Mesenchymal stem cell (in vitro differentiated cells and primary cell): ENCODE measurements at regions not wholly inside any gene's neighbourhood (a gene's known extent, or its start where the extent isn't known, plus 50 kb on each side); places are given as distances from the start of the nearest gene placed in this dataset.

ENCODE experiments used
- DNase-seq: peaks from one replicate; pipeline ENCODE4 v3.0.0-alpha.2; 2013
- H2AFZ ChIP-seq: one replicate; pipeline ENCODE4 v1.6.1; 2013; ENCODE audit warnings: low read depth, mild to moderate bottlenecking, control low read depth, inconsistent platforms, low read length, moderate library complexity
- H2AK5ac ChIP-seq: 2 replicates; pipeline ENCODE4 v1.6.1; 2013; ENCODE audit warnings: low read length, moderate library complexity, mild to moderate bottlenecking, inconsistent platforms; ENCODE audit not compliant: severe bottlenecking
- H2BK120ac ChIP-seq: one replicate; pipeline ENCODE4 v1.6.1; 2013; ENCODE audit warnings: low read depth, mild to moderate bottlenecking, inconsistent platforms, low read length, moderate library complexity
- H2BK12ac ChIP-seq, 2 experiments: one replicate each; pipeline ENCODE4 v1.6.1; 2013; ENCODE audit warnings: inconsistent platforms in 2 of 2, low read length in 2 of 2, mild to moderate bottlenecking in 2 of 2, moderate library complexity in 2 of 2, control low read depth in 1 of 2
- H2BK15ac ChIP-seq: one replicate; pipeline ENCODE4 v1.6.1; 2013; ENCODE audit warnings: mild to moderate bottlenecking, low read depth, inconsistent platforms; ENCODE audit not compliant: poor library complexity, severe bottlenecking
- H2BK5ac ChIP-seq: 2 replicates; pipeline ENCODE4 v1.6.1; 2013; ENCODE audit warnings: low read depth, mild to moderate bottlenecking, low read length, control low read depth, inconsistent platforms; ENCODE audit not compliant: poor library complexity, severe bottlenecking
- H3K14ac ChIP-seq, 2 experiments: one replicate each; pipeline ENCODE4 v1.6.1; 2013; ENCODE audit warnings: inconsistent platforms in 2 of 2, low read length in 2 of 2, control low read depth in 1 of 2, mild to moderate bottlenecking in 1 of 2, moderate library complexity in 1 of 2
- H3K18ac ChIP-seq, 2 experiments: one replicate each; pipeline ENCODE4 v1.6.1; 2013; ENCODE audit warnings: inconsistent platforms in 2 of 2, low read length in 2 of 2, control low read depth in 1 of 2, low read depth in 1 of 2, mild to moderate bottlenecking in 1 of 2
- H3K23ac ChIP-seq, 2 experiments: one replicate each; pipeline ENCODE4 v1.6.1; 2013; ENCODE audit warnings: inconsistent platforms in 2 of 2, low read length in 2 of 2, mild to moderate bottlenecking in 2 of 2, moderate library complexity in 2 of 2, control low read depth in 1 of 2
- H3K27ac ChIP-seq: 2 replicates; pipeline ENCODE4 v1.5.1; 2013; ENCODE audit warnings: mild to moderate bottlenecking, moderate library complexity, low read length, control low read depth, inconsistent platforms; ENCODE audit not compliant: poor library complexity, severe bottlenecking
- H3K27me3 ChIP-seq, 2 experiments: 2 replicates each; pipeline versions ENCODE4 v1.6.1 to v1.7.0; 2013; ENCODE audit warnings: low read length in 2 of 2, mild to moderate bottlenecking in 2 of 2, moderate library complexity in 2 of 2, control low read depth in 1 of 2, inconsistent platforms in 1 of 2; ENCODE audit not compliant: control insufficient read depth in 1 of 2, insufficient read depth in 1 of 2
- H3K36me3 ChIP-seq, 2 experiments: 2 replicates each; pipeline versions ENCODE4 v1.6.1 to v1.7.0; 2013; ENCODE audit warnings: low read length in 2 of 2, control low read depth in 1 of 2, inconsistent platforms in 1 of 2, low read depth in 1 of 2, mild to moderate bottlenecking in 1 of 2; ENCODE audit not compliant: insufficient read depth in 2 of 2, control insufficient read depth in 1 of 2
- H3K4ac ChIP-seq, 2 experiments: one replicate each; pipeline ENCODE4 v1.6.1; 2013; ENCODE audit warnings: inconsistent platforms in 2 of 2, low read length in 2 of 2, mild to moderate bottlenecking in 2 of 2, moderate library complexity in 2 of 2, control low read depth in 1 of 2, low read depth in 1 of 2
- H3K4me1 ChIP-seq: 2 replicates; pipeline ENCODE4 v1.6.1; 2013; ENCODE audit warnings: low read depth, low read length, control low read depth; ENCODE audit not compliant: control insufficient read depth, insufficient read depth
- H3K4me2 ChIP-seq: 2 replicates; pipeline ENCODE4 v1.6.1; 2013; ENCODE audit warnings: low read length, mild to moderate bottlenecking, inconsistent platforms; ENCODE audit not compliant: poor library complexity, severe bottlenecking
- H3K4me3 ChIP-seq, 2 experiments: 2 replicates each; pipeline versions ENCODE4 v1.5.1 to v1.7.0; 2013; ENCODE audit warnings: low read length in 2 of 2, mild to moderate bottlenecking in 2 of 2, control low read depth in 1 of 2, low read depth in 1 of 2; ENCODE audit not compliant: insufficient read depth in 1 of 2
- H3K79me1 ChIP-seq: replicated peaks from 2 replicates; pipeline ENCODE4 v1.6.1; 2013; ENCODE audit warnings: mild to moderate bottlenecking, control low read depth, low read length, inconsistent platforms; ENCODE audit not compliant: poor library complexity, severe bottlenecking
- H3K9ac ChIP-seq: 2 replicates; pipeline ENCODE4 v1.7.0; 2013; ENCODE audit warnings: mild to moderate bottlenecking, low read length, moderate library complexity
- H3K9me3 ChIP-seq: 2 replicates; pipeline ENCODE4 v1.7.0; 2013; ENCODE audit warnings: mild to moderate bottlenecking, low read length; ENCODE audit not compliant: control insufficient read depth
- H4K8ac ChIP-seq: one replicate; pipeline ENCODE4 v1.6.1; 2013; ENCODE audit warnings: inconsistent platforms, mild to moderate bottlenecking, low read length, moderate library complexity
- H4K91ac ChIP-seq: one replicate; pipeline ENCODE4 v1.6.1; 2013; ENCODE audit warnings: mild to moderate bottlenecking, low read length, inconsistent platforms
- WGBS: methylation state at CpG from one replicate; pipeline ENCODE4 v1.1.7; 2013; ENCODE audit warnings: mixed read lengths; 5-methylcytosine and 5-hydroxymethylcytosine counted together

DNA sequence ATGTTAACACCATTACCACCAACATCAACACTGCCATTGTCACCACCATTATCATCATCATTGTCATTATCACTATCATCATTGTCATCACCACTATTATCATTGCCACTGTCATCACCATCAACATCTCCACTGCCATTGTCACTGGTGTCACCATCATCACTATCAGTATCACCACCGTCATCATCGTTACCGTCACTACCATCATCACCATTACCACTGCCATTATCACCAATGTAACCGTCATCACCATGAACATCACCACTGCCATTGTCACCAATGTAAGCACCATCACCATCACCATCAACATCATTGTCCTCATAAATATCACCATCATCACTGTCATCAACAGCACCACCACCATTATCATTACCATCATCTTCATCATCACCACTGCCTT, 633.2 kb upstream of the EEF2KMT start:
- no peak overlapping the region for H2BK120ac ChIP-seq
- no peak overlapping the region for H2AK5ac ChIP-seq
- H3K4me3 ChIP-seq, result no peak overlapping the region
- H3K79me1 ChIP-seq, result no peaks in the 10 kb centered on the region
- no peak overlapping the region for H2BK12ac ChIP-seq
- no peak overlapping the region for H3K4ac ChIP-seq
- H3K36me3 ChIP-seq, result no peaks in the 10 kb centered on the region
- H4K91ac ChIP-seq, result no peak overlapping the region
- H2BK5ac ChIP-seq, result no peak overlapping the region
- no peak overlapping the region for H2AFZ ChIP-seq
- H2BK15ac ChIP-seq, result no peak overlapping the region
- H3K14ac ChIP-seq, result no peak overlapping the region
- H3K9me3 ChIP-seq, result peaks cover 17% of the 10 kb centered on the region
- H3K27me3 ChIP-seq, result no peaks in the 10 kb centered on the region
- no peak overlapping the region for H3K27ac ChIP-seq
- no peak overlapping the region for H3K18ac ChIP-seq
- H3K23ac ChIP-seq, result no peak overlapping the region
- no peak overlapping the region for H3K4me2 ChIP-seq
- H3K4me1 ChIP-seq, result no peaks in the 10 kb centered on the region
- no peak overlapping the region for H3K9ac ChIP-seq
- no peak for DNase-seq
- 82% methylated on average over 4 of the region's 4 CpGs for WGBS
- no peak overlapping the region for H4K8ac ChIP-seq

GRCh38 chr16:5722116-5722619, 624.6 kb upstream of the EEF2KMT start:
- H3K4me1 ChIP-seq, result no peaks in the 10 kb centered on the region
- no peak overlapping the region for H2BK15ac ChIP-seq
- H3K23ac ChIP-seq, result no peak overlapping the region
- H4K91ac ChIP-seq, result no peak overlapping the region
- no peak overlapping the region for H2AK5ac ChIP-seq
- no peaks in the 10 kb centered on the region for H3K36me3 ChIP-seq
- no peak overlapping the region for H3K4ac ChIP-seq
- peaks cover 13% of the 10 kb centered on the region for H3K9me3 ChIP-seq
- H3K4me3 ChIP-seq, result no peak overlapping the region
- H3K27me3 ChIP-seq, result no peaks in the 10 kb centered on the region
- H3K18ac ChIP-seq, result no peak overlapping the region
- H3K9ac ChIP-seq, result no peak overlapping the region
- H3K27ac ChIP-seq, result no peak overlapping the region
- H4K8ac ChIP-seq, result no peak overlapping the region
- no peak overlapping the region for H2AFZ ChIP-seq
- no peak overlapping the region for H2BK12ac ChIP-seq
- H3K79me1 ChIP-seq, result no peaks in the 10 kb centered on the region
- no peak overlapping the region for H3K14ac ChIP-seq
- WGBS, result 66% methylated on average over 4 of the region's 5 CpGs
- no peak overlapping the region for H2BK5ac ChIP-seq
- DNase-seq, result no peak
- no peak overlapping the region for H3K4me2 ChIP-seq
- no peak overlapping the region for H2BK120ac ChIP-seq

DNA sequence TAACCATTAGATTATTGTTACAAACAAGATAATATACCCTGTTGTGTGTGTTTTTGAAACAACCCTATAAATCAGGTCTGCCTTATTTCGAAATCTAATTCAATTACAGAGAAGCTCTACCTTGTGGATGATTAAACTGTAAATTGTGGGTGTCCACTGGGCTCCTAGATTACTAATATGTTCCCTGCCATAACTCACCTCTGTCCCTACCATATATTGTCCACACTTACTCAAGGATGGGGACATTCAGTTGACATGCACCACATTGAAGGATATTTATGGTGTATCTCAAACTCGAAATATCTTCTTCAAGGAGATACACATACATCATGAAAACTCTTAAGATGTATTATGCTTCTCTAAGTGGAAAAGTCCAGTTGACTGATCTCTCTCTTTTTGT, 617.6 kb upstream of the EEF2KMT start:
- H3K4me3 ChIP-seq, result no peak overlapping the region
- WGBS, result no CpG with 5 or more reads among the region's 2 CpGs
- H3K23ac ChIP-seq, result no peak overlapping the region
- no peak overlapping the region for H2BK12ac ChIP-seq
- H3K4me1 ChIP-seq, result no peaks in the 10 kb centered on the region
- H3K27ac ChIP-seq, result no peak overlapping the region
- H2AFZ ChIP-seq, result no peak overlapping the region
- no peaks in the 10 kb centered on the region for H3K79me1 ChIP-seq
- no peak overlapping the region for H3K4ac ChIP-seq
- H3K14ac ChIP-seq, result no peak overlapping the region
- no peak overlapping the region for H4K91ac ChIP-seq
- H3K36me3 ChIP-seq, result no peaks in the 10 kb centered on the region
- no peak overlapping the region for H2BK15ac ChIP-seq
- no peak overlapping the region for H2BK120ac ChIP-seq
- no peaks in the 10 kb centered on the region for H3K27me3 ChIP-seq
- no peak overlapping the region for H4K8ac ChIP-seq
- H2BK5ac ChIP-seq, result no peak overlapping the region
- H3K9ac ChIP-seq, result no peak overlapping the region
- H3K18ac ChIP-seq, result no peak overlapping the region
- H2AK5ac ChIP-seq, result no peak overlapping the region
- H3K9me3 ChIP-seq, result peaks cover 10% of the 10 kb centered on the region
- no peak overlapping the region for H3K4me2 ChIP-seq
- DNase-seq, result no peak

DNA sequence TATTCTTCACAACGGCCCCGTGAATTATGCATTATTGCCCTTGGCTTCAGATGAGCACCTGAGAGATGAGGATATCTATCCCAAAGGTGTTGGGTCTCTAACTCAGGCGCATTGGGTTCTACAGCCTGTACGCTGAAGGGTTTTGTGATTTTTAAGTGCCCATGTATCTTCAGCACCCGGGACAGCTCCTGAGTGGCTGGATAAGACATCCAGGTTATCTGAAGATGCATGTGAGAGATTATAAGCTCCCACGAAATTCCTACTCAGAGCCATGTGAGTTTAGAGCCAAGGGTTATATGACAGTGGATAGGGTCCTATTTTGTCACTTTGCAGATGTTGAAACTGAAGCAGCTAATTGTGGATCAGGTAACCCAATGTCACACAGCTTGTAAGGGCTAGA, 612.3 kb upstream of the EEF2KMT start:
- Histone ChIP-seq H3K9me3 (peaks cover 16% of the 10 kb centered on the region), H3K4me2 (no peak overlapping the region), H3K4me3 (no peak overlapping the region), H4K8ac (no peak overlapping the region), H3K4ac (no peak overlapping the region), H2BK12ac (no peak overlapping the region), H3K14ac (no peak overlapping the region), H3K18ac (no peak overlapping the region), H2BK15ac (no peak overlapping the region), H2AK5ac (no peak overlapping the region), H2AFZ (no peak overlapping the region), H3K4me1 (no peaks in the 10 kb centered on the region), H3K36me3 (no peaks in the 10 kb centered on the region), H3K79me1 (no peaks in the 10 kb centered on the region), H2BK5ac (no peak overlapping the region), H3K9ac (no peak overlapping the region), H3K23ac (no peak overlapping the region), H2BK120ac (no peak overlapping the region), H3K27ac (no peak overlapping the region), H4K91ac (no peak overlapping the region), H3K27me3 (no peaks in the 10 kb centered on the region)
- WGBS, result 45% methylated on average over 6 of the region's 6 CpGs
- DNase-seq, result no peak
